Epidermal melanocyte (primary cell): ENCODE measurements at regions not wholly inside any gene's neighbourhood (a gene's known extent, or its start where the extent isn't known, plus 50 kb on each side); places are given as distances from the start of the nearest gene placed in this dataset.

ENCODE experiments used
- DNase-seq: peaks from one replicate; pipeline ENCODE4 v3.0.0; 2011; ENCODE audit warnings: low spot score; ENCODE audit not compliant: insufficient read length

- DNase-seq = no peak
Observed at GRCh38 chr14:55734731-55735130, 154.7 kb downstream of the KTN1 start.

DNA sequence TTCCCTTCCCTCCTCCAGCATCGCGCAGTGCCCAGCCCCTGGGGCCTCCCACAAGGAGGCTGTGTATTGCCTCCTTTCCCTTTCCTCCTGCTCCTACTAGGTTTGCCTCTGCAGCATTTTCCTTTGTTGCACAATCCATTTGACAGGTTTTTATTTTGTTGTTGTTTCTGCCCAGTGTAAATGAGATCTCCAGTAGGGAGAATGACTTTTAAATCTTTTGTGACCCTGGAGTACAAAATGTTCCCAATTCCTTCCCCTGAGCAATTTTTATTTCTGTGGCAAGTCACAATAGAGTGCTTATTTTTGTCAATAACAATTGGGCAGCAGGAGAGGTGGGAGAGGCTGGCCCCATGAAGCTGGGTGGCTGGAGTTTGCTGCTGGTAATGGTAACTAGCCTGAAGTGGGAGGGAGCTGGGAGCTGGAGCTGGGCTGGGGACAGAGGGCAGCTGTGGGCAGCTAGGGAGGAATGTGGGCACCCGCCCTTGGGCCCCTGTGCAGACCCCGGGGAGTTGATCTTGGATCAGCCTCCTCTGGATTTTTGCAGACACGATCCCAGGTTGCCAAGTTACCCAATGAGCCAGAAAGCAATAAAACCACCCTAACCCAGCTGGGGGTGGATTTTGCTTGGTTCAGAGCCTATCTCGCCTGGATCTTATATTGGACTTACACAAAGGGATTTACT, 160.1 kb downstream of the KTN1 start:
- DNase-seq = no peak

GRCh38 chr14:55740649-55740989, 160.6 kb downstream of the KTN1 start:
- no peak for DNase-seq

- no peak for DNase-seq
Observed at GRCh38 chr14:55741240-55741639, 161.2 kb downstream of the KTN1 start.

DNA sequence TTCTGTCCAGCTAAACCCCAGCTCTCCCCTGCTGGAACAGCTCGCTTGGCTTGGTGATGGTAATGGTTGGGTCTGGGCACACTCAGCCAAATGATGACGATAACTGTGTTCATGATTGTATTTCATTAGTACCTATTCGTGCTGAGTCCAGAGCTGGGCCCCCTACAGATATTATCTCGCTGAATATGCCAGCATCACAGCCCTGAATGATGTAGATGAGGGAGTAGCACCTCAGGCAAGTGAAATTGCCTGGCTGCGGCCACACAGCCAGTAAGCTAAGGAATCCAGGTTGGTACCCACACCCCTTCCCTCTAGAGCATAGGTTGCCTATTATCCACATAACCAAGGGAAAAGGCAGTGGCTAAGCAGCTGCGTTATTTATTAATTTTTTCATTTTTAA, 163.5 kb downstream of the KTN1 start:
- no peak for DNase-seq

DNA sequence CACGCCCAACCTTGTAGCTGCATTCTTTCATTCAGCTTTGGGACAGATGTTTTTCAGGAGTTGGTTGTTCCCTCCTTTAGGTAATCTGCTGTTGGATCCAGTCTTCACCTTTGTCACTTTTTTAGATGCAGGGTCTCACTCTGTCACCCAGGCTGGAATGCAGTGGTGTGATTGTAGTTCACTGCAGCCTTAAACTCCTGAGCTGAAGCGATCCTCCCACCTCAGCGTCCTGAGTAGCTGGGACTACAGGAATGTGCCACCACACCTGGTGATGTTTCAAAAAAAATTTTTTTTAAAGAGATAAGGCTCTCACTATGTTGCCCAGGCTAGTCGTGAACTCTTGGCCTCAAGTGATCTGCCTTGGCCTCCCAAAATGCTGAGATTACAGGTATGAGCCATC, 164.3 kb downstream of the KTN1 start:
- no peak for DNase-seq

GRCh38 chr14:55745906-55746305, 165.9 kb downstream of the KTN1 start:
- DNase-seq = no peak

GRCh38 chr14:55746558-55746957, 166.6 kb downstream of the KTN1 start:
- DNase-seq = no peak

DNA sequence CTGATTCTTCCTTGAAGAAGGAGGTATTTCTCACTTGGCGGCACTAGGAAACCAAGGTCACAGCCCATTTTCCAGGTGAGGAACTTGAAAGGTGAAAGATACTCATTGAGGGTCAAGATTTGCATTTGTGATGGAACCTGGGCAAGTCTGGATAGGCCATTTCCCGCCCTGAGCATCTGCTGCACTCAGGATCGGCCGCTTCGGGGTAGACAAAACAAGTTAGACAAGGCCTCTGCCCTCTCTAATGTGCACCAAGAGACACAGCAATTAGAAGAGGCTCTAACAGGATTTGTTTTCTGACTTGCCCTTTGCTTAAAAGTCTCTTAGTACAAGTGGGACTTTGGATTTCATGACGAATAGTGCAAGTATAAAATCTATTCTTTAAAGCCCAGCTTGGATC, 167.2 kb downstream of the KTN1 start:
- no peak for DNase-seq

- no peak for DNase-seq
Observed at GRCh38 chr14:55749201-55749812, 169.3 kb downstream of the KTN1 start.

- DNase-seq = no peak
Observed at GRCh38 chr14:55749946-55750345, 169.9 kb downstream of the KTN1 start.

DNA sequence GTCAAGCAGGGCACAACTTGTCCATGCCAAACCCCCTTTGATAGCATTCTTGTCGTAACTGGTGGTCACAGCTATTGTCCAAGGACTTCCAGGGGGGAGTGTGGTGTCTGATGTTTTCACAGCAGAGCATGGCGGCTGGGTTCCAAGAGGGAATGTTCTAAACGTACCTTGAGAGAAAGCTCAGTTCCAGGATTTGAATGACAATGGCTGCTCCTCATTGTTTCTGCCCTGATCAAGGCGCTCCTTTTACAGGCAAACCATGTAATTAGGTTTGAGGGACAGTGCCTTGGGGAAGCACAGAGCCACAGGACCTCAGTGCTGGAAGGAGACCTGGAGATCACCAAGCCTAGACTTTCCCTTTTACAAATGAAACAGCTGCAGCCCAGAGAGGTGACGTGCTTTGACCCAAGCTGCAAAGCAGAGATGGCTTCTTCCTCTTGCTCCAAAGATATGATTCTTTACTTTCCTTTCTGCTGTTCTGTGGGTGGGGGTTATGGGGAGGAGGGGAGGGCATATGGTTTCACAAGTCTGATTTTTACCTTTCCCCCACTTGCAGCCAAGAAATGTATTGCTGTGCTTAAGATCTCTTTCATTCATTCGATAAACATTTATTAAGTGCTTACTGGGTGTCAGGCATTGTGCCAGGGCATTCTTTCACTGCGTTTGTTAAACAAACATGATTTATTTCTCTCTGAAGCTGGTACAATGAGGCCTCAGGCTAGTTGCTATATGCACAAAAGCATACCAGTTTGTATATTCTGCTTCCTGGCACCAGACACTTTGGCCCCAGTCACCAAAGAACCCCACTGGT, 172.8 kb downstream of the KTN1 start:
- no peak for DNase-seq

- no peak for DNase-seq
Observed at GRCh38 chr14:55754471-55754870, 174.5 kb downstream of the KTN1 start.

- no peak for DNase-seq
Observed at GRCh38 chr14:55754871-55755270, 174.9 kb downstream of the KTN1 start.

DNA sequence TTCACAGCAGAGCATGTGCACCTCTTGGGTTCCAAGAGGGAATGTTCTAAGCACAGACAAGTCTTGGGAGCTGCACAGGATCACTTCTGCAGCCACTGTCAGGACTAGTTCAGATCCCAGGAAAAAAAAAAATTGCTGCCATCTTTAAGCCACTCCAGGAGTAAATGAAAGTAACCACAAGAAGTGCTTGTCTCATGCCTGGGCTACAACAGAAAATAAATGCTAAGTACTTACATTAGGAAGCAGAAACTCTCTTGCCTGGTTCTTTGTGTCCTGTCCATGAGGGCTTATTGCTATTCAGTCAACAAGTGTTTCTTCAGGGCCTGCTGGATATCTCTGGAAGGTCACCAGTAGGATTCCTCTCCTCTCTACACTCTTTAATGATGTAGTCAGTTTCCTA, 176.1 kb downstream of the KTN1 start:
- DNase-seq = no peak

DNA sequence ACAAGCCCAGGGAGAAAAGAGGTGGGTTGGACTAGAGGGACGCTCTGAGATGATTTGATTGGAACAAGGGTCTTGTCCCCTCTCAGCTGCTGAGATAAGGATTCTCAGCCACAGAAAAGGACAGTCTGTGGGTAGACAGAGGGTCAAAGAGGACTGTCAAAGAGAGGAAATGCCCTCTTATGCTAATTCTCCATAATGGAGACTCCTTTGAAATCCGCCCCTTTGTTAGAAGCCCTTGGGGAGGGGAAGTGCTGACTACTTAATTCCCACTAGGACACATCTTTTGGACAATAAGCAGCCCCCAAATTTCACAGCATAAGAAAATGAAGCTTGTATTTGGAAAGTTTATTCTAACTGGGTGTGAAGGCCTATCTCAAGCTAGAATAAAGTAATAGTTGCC, 176.6 kb downstream of the KTN1 start:
- DNase-seq = no peak

GRCh38 chr14:55758796-55759195, 178.8 kb downstream of the KTN1 start:
- DNase-seq = no peak

- no peak for DNase-seq
Observed at GRCh38 chr14:55760789-55761566, 181.0 kb downstream of the KTN1 start.

GRCh38 chr14:55761651-55762050, 181.6 kb downstream of the KTN1 start:
- DNase-seq = no peak

- DNase-seq = no peak
Observed at GRCh38 chr14:55762595-55763232, 182.7 kb downstream of the KTN1 start.

- DNase-seq = no peak
Observed at GRCh38 chr14:55764784-55765183, 184.8 kb downstream of the KTN1 start.
